GM13977 (cell line): ENCODE measurements at regions not wholly inside any gene's neighbourhood (a gene's known extent, or its start where the extent isn't known, plus 50 kb on each side); places are given as distances from the start of the nearest gene placed in this dataset.

Experiments used
- DNase-seq: peaks from one replicate; pipeline ENCODE4 v3.0.0; 2012; ENCODE audit warnings: low spot score
- in situ Hi-C: fragments of 300-500 bp; cut with MboI; formaldehyde crosslinking; loops from one replicate; pipeline ENCODE4 v1.12.0; 2022; ENCODE audit warnings: low sequenced_read_pairs, low pct_unique_long_range_greater_than_20kb, mixed read lengths, inconsistent platforms; ENCODE audit not compliant: unreplicated experiment
- TF ChIP-seq, protein P1 (sequence below): IDR thresholded peaks from 2 replicates; pipeline ENCODE4 v1.5.1; 2012; ENCODE audit warnings: mild to moderate bottlenecking, control low read depth; ENCODE audit not compliant: insufficient read depth; ENCODE audit errors: extremely low read depth, missing control alignments

DNA sequence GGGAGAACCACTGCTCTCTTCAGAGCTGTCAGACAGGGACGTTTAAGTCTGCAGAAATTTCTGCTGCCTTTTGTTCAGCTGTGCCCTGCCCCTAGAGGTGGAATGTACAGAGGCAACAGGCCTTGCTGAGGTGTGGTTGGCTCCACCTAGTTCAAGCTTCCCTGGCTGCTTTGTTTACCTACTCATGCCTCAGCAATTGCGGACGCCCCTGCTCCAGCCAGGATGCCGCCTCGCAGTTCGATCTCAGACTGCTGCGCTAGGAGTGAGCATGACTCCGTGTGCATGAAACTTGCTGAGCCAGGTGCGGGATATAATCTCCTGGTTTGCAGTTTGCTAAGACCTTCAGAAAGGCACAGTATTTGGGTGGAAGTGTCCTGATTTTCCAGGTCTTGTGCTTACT lies 70.9 kb downstream of the MAGEB5 start:
- no peak for DNase-seq
- TF ChIP-seq, protein P1, sequence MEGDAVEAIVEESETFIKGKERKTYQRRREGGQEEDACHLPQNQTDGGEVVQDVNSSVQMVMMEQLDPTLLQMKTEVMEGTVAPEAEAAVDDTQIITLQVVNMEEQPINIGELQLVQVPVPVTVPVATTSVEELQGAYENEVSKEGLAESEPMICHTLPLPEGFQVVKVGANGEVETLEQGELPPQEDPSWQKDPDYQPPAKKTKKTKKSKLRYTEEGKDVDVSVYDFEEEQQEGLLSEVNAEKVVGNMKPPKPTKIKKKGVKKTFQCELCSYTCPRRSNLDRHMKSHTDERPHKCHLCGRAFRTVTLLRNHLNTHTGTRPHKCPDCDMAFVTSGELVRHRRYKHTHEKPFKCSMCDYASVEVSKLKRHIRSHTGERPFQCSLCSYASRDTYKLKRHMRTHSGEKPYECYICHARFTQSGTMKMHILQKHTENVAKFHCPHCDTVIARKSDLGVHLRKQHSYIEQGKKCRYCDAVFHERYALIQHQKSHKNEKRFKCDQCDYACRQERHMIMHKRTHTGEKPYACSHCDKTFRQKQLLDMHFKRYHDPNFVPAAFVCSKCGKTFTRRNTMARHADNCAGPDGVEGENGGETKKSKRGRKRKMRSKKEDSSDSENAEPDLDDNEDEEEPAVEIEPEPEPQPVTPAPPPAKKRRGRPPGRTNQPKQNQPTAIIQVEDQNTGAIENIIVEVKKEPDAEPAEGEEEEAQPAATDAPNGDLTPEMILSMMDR: no peak
- in situ Hi-C loops: no loop called here
